Tibial nerve (tissue), 4 donors: ENCODE measurements at regions not wholly inside any gene's neighbourhood (a gene's known extent, or its start where the extent isn't known, plus 50 kb on each side); places are given as distances from the start of the nearest gene placed in this dataset.

Experiments used
- DNase-seq, 2 donors: peaks; one replicate each; pipeline ENCODE4 v3.0.0-alpha.2; 2019; ENCODE audit warnings: low spot score in 2 of 2
- H3K27ac ChIP-seq, 4 donors: fragments of 200-600 bp; sonication (generic) in 3 of 4; one replicate each; pipeline ENCODE4 v1.5.1; 2017 to 2019; ENCODE audit warnings: mild to moderate bottlenecking in 1 of 4
- H3K27me3 ChIP-seq, 2 donors: fragments of 200-600 bp; sonication (generic) in 1 of 2; one replicate each; pipeline versions ENCODE4 v1.5.1 to v1.6.0; 2017 to 2019
- H3K36me3 ChIP-seq, 3 donors: fragments of 200-600 bp; sonication (generic); one replicate each; pipeline ENCODE4 v1.5.1; 2018 to 2019
- H3K4me1 ChIP-seq, 4 donors: fragments of 200-600 bp; sonication (generic) in 3 of 4; one replicate each; pipeline ENCODE4 v1.5.1; 2017 to 2019
- H3K4me3 ChIP-seq, 4 donors: fragments of 200-600 bp; sonication (generic) in 3 of 4; one replicate each; pipeline ENCODE4 v1.5.1; 2017 to 2019; ENCODE audit warnings: mild to moderate bottlenecking in 1 of 4, moderate library complexity in 1 of 4
- H3K9me3 ChIP-seq, 4 donors: fragments of 200-600 bp; sonication (generic) in 3 of 4; one replicate each; pipeline ENCODE4 v1.5.1; 2017 to 2019
- CTCF ChIP-seq, 5 experiments: fragments of 200-600 bp in 3 of 5; fragments of 450-650 bp in 2 of 5; sonication (generic) in 3 of 5; IDR thresholded peaks; one replicate each; pipeline ENCODE4 v1.5.1; 2016 to 2019; ENCODE audit warnings: antibody characterized with exemption in 5 of 5, mild to moderate bottlenecking in 3 of 5, moderate library complexity in 2 of 5
- EP300 ChIP-seq, 2 donors: sonication (generic); formaldehyde crosslinking; IDR thresholded peaks; one replicate each; pipeline ENCODE4 v1.6.1; 2017; ENCODE audit warnings: antibody characterized with exemption in 2 of 2, mild to moderate bottlenecking in 1 of 2
- POLR2A ChIP-seq, 2 donors: fragments of 450-650 bp; IDR thresholded peaks; one replicate each; pipeline ENCODE4 v1.6.1; 2017; ENCODE audit warnings: antibody characterized with exemption in 2 of 2, mild to moderate bottlenecking in 2 of 2, moderate library complexity in 2 of 2
- WGBS, 2 donors: methylation state at CpG; one replicate each; pipeline ENCODE4 v1.1.5; 2018; 5-methylcytosine and 5-hydroxymethylcytosine counted together

- Histone ChIP-seq H3K9me3 (peaks cover 0 to 4% (median 0%) of the 10 kb centered on the region in 4 donors), H3K4me3 (no peak overlapping the region), H3K27me3 (no peaks in the 10 kb centered on the region), H3K36me3 (peaks cover 2 to 100% (median 17%) of the 10 kb centered on the region in 3 donors), H3K27ac (no peak overlapping the region), H3K4me1 (no peaks in the 10 kb centered on the region)
- TF ChIP-seq EP300 (IDR thresholded peaks at IDR 0.05): no peak
- TF ChIP-seq CTCF (IDR thresholded peaks at IDR 0.05): no peak
- no peak for TF ChIP-seq POLR2A (IDR thresholded peaks at IDR 0.05)
- 94 to 95% methylated on average over 16 to 17 of the region's 18 CpGs for WGBS, 2 donors
- no peak for DNase-seq
Measured at GRCh38 chr22:25351631-25352293, 132.3 kb downstream of the CRYBB2 start.

- no peak for DNase-seq
- TF ChIP-seq POLR2A (IDR thresholded peaks at IDR 0.05) (no peak), EP300 (IDR thresholded peaks at IDR 0.05) (no peak), CTCF (IDR thresholded peaks at IDR 0.05) (no peak)
- 82 to 94% methylated on average over 8 of the region's 8 CpGs for WGBS, 2 donors
- no peaks in the 10 kb centered on the region for H3K27me3 ChIP-seq
- H3K4me3 ChIP-seq: no peak overlapping the region
- H3K4me1 ChIP-seq: no peaks in the 10 kb centered on the region
- H3K27ac ChIP-seq: no peak overlapping the region
- H3K36me3 ChIP-seq: peaks cover 2 to 100% (median 17%) of the 10 kb centered on the region in 3 donors
- H3K9me3 ChIP-seq: peaks cover 0 to 3% (median 0%) of the 10 kb centered on the region in 4 donors
Measured at GRCh38 chr22:25352294-25352680, 132.8 kb downstream of the CRYBB2 start.

GRCh38 chr22:25353516-25354445 lies 134.3 kb downstream of the CRYBB2 start:
- DNase-seq: no peak
- H3K36me3 ChIP-seq: peaks cover 2 to 100% (median 17%) of the 10 kb centered on the region in 3 donors
- WGBS, 2 donors: 94 to 96% methylated on average over 21 of the region's 22 CpGs

GRCh38 chr22:25354456-25354855 lies 135.0 kb downstream of the CRYBB2 start:
- no peak overlapping the region for H3K4me3 ChIP-seq
- H3K9me3 ChIP-seq: no peaks in the 10 kb centered on the region
- no peak for DNase-seq
- TF ChIP-seq CTCF (IDR thresholded peaks at IDR 0.05) (no peak), EP300 (IDR thresholded peaks at IDR 0.05) (no peak)
- H3K4me1 ChIP-seq: no peaks in the 10 kb centered on the region
- 88 to 93% methylated on average over 9 to 10 of the region's 12 CpGs for WGBS, 2 donors
- H3K36me3 ChIP-seq: peaks cover 2 to 100% (median 17%) of the 10 kb centered on the region in 3 donors
- no peaks in the 10 kb centered on the region for H3K27me3 ChIP-seq
- H3K27ac ChIP-seq: no peak overlapping the region

More at GRCh38 chr22:25353516-25354445, 134.3 kb downstream of the CRYBB2 start:
- Histone ChIP-seq H3K27me3 (no peaks in the 10 kb centered on the region), H3K4me1 (no peaks in the 10 kb centered on the region), H3K4me3 (no peak overlapping the region), H3K27ac (no peak overlapping the region), H3K9me3 (no peaks in the 10 kb centered on the region)
- TF ChIP-seq POLR2A (IDR thresholded peaks at IDR 0.05) (no peak), EP300 (IDR thresholded peaks at IDR 0.05) (no peak), CTCF (IDR thresholded peaks at IDR 0.05) (no peak)

GRCh38 chr22:25357132-25357455 lies 137.7 kb downstream of the CRYBB2 start:
- H3K36me3 ChIP-seq: peaks cover 2 to 86% (median 12%) of the 10 kb centered on the region in 3 donors
- WGBS, 2 donors: 90 to 94% methylated on average over 6 to 10 of the region's 10 CpGs
- DNase-seq: no peak

More at GRCh38 chr22:25357132-25357455, 137.7 kb downstream of the CRYBB2 start:
- TF ChIP-seq CTCF (IDR thresholded peaks at IDR 0.05) (no peak), EP300 (IDR thresholded peaks at IDR 0.05) (no peak), POLR2A (IDR thresholded peaks at IDR 0.05) (no peak)
- Histone ChIP-seq H3K4me1 (peaks cover 0 to 3% (median 0%) of the 10 kb centered on the region in 4 donors), H3K9me3 (no peaks in the 10 kb centered on the region), H3K27ac (no peak overlapping the region), H3K27me3 (no peaks in the 10 kb centered on the region), H3K4me3 (no peak overlapping the region)
